ENCODE measurements at regions not wholly inside any gene's neighbourhood (a gene's known extent, or its start where the extent isn't known, plus 50 kb on each side); places are given as distances from the start of the nearest gene placed in this dataset.

GRCh38 chr4:36003051-36003450 is 241.3 kb downstream of the ARAP2 start:
- no peak for DNase-seq

GRCh38 chr4:36004204-36004851 is 240.0 kb downstream of the ARAP2 start:
- DNase-seq = no peak

- no peak for DNase-seq
Measured at GRCh38 chr4:36006226-36006625, 238.1 kb downstream of the ARAP2 start.

DNA sequence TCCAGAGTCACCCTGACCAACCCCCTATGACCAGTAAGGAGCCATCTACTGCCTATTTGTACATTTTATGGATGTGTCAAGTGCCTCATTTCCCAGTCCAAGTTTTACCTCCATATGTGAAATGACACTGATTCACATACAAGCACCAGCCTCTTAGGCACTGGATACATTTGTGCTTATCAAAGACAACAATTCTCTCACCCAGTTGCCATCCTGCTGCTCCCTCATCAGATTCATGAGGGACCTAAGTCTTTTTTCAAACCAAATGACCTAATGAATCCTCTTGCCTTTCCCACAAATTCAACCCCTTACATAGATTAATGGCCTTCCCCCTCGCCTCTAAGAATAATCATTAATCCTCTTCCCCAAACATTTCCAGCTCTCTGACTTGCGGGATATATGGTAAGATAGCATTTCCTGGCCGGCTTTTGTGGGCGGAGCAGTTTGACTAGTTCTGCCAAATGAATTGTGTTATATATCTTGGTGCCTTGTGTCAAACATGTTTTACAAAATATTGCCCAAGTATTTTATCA is 233.9 kb downstream of the ARAP2 start:
- DNase-seq = no peak

- DNase-seq = no peak
Measured at GRCh38 chr4:36011381-36011780, 232.9 kb downstream of the ARAP2 start.

- no peak for DNase-seq
Measured at GRCh38 chr4:36012503-36012902, 231.8 kb downstream of the ARAP2 start.

DNA sequence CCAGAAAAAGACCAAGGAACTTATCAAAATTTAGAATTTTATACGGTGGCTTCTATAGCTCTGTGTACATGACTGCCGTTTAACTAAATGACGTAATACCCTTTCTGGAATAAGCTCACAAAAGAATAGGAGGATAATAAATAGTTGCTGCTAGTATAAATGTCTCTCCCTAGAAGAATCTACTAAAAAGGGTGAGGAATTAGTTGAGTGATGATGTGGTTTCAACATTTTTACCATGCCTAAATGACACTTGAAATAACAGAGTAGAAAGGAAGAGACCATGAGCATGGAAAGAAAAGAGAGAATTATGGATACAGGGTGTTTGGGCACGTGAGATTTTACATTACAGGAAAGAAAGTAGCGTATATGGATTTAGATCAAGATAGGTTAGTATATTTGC is 231.1 kb downstream of the ARAP2 start:
- no peak for DNase-seq
